IMR-90 (cell line): ENCODE measurements at regions not wholly inside any gene's neighbourhood (a gene's known extent, or its start where the extent isn't known, plus 50 kb on each side); places are given as distances from the start of the nearest gene placed in this dataset.

Source experiments
- ATAC-seq: fragments of 200-7000 bp; cut with Tn5 transposase; 2 replicates; pipeline ENCODE4 v1.9.1; 2020; ENCODE audit warnings: low read depth, mild to moderate bottlenecking, moderate library complexity
- BruUV-seq: library from RNA; stranded (reverse); fragments of 400-500 nt; replicated peaks from 2 replicates; lab custom pipeline; 2021; lab: Mats Ljungman, UMichigan
- CTCF ChIA-PET: fragments of 300-600 bp; formaldehyde crosslinking; extraction: SDS; loops from one replicate; lab custom pipeline; 2021; ENCODE audit warnings: antibody characterized with exemption; lab: Yijun Ruan, JAX
- POLR2A ChIA-PET: fragments of 300-600 bp; sonication (Branson Sonifier 250); formaldehyde crosslinking; loops from one replicate; lab custom pipeline; 2022; ENCODE audit warnings: antibody characterized with exemption; ENCODE audit not compliant: unreplicated experiment; lab: Charles Lee
- DNase-seq: peaks from one replicate; pipeline ENCODE4 v3.0.0; 2013
- H2AFZ ChIP-seq: replicated peaks from 2 replicates; pipeline ENCODE3; 2013; ENCODE audit warnings: low read length, mild to moderate bottlenecking; ENCODE audit not compliant: poor library complexity
- H2AK5ac ChIP-seq: 2 replicates; pipeline ENCODE4 v1.6.1; 2013; ENCODE audit warnings: low read depth, low read length, inconsistent platforms
- H2AK9ac ChIP-seq: replicated peaks from 2 replicates; pipeline ENCODE3; 2013; ENCODE audit warnings: mild to moderate bottlenecking, low read depth, low read length, moderate library complexity; ENCODE audit not compliant: poor library complexity
- H2BK120ac ChIP-seq: 2 replicates; pipeline ENCODE4 v1.6.1; 2013; ENCODE audit warnings: low read depth, low read length, inconsistent platforms
- H2BK15ac ChIP-seq: 3 replicates; pipeline ENCODE4 v1.6.1; 2013; ENCODE audit warnings: low read depth, low read length, inconsistent platforms
- H2BK20ac ChIP-seq: 2 replicates; pipeline ENCODE4 v1.6.1; 2013; ENCODE audit warnings: low read depth, mild to moderate bottlenecking, inconsistent platforms, low read length, moderate library complexity
- H2BK5ac ChIP-seq: 2 replicates; pipeline ENCODE4 v1.6.1; 2013; ENCODE audit warnings: mild to moderate bottlenecking, low read depth, low read length, inconsistent platforms; ENCODE audit not compliant: poor library complexity, severe bottlenecking
- H3K14ac ChIP-seq: replicated peaks from 2 replicates; pipeline ENCODE4 v1.6.1; 2013; ENCODE audit warnings: low read depth, low read length, inconsistent platforms
- H3K18ac ChIP-seq: 2 replicates; pipeline ENCODE4 v1.6.1; 2013; ENCODE audit warnings: low read depth, low read length, control low read depth
- H3K23ac ChIP-seq: 2 replicates; pipeline ENCODE4 v1.6.1; 2013; ENCODE audit warnings: low read depth, low read length, inconsistent platforms
- H3K27ac ChIP-seq: 2 replicates; pipeline ENCODE4 v1.5.1; 2013; ENCODE audit warnings: mild to moderate bottlenecking, control low read depth, low read length; ENCODE audit not compliant: insufficient read depth
- H3K27me3 ChIP-seq: 2 replicates; pipeline ENCODE4 v1.6.1; 2013; ENCODE audit warnings: low read length; ENCODE audit not compliant: control insufficient read depth, insufficient read depth
- H3K36me3 ChIP-seq: 2 replicates; pipeline ENCODE4 v1.6.1; 2013; ENCODE audit warnings: low read length, mixed read lengths; ENCODE audit not compliant: control insufficient read depth, insufficient read depth
- H3K4ac ChIP-seq: 2 replicates; pipeline ENCODE4 v1.6.1; 2013; ENCODE audit warnings: low read depth, low read length, inconsistent platforms
- H3K4me1 ChIP-seq: 2 replicates; pipeline ENCODE4 v1.6.1; 2013; ENCODE audit warnings: low read length, mixed read lengths; ENCODE audit not compliant: control insufficient read depth, insufficient read depth
- H3K4me2 ChIP-seq: 2 replicates; pipeline ENCODE4 v1.6.1; 2013; ENCODE audit warnings: low read depth, mild to moderate bottlenecking, control low read depth, low read length, moderate library complexity
- H3K4me3 ChIP-seq: 2 replicates; pipeline ENCODE4 v1.5.1; 2013; ENCODE audit warnings: low read depth, mild to moderate bottlenecking, control low read depth, low read length, moderate library complexity; ENCODE audit not compliant: insufficient read depth
- H3K56ac ChIP-seq: 2 replicates; pipeline ENCODE4 v1.6.1; 2013; ENCODE audit warnings: low read length, inconsistent platforms; ENCODE audit not compliant: insufficient read depth; ENCODE audit errors: extremely low read depth
- H3K79me1 ChIP-seq, 2 experiments: 2 replicates each; pipeline ENCODE4 v1.6.1; 2013; ENCODE audit warnings: low read length in 2 of 2, inconsistent platforms in 1 of 2, low read depth in 1 of 2
- H3K9ac ChIP-seq: 2 replicates; pipeline ENCODE4 v1.6.1; 2013; ENCODE audit warnings: low read depth, low read length, control low read depth
- H3K9me1 ChIP-seq: 2 replicates; pipeline ENCODE4 v1.6.1; 2013; ENCODE audit warnings: low read length, inconsistent platforms; ENCODE audit not compliant: insufficient read depth
- H3K9me3 ChIP-seq: 2 replicates; pipeline ENCODE4 v1.6.1; 2013; ENCODE audit warnings: low read length; ENCODE audit not compliant: control insufficient read depth, insufficient read depth
- H4K20me1 ChIP-seq: 2 replicates; pipeline ENCODE4 v1.6.1; 2013; ENCODE audit warnings: low read length, inconsistent platforms; ENCODE audit not compliant: insufficient read depth
- H4K5ac ChIP-seq: 2 replicates; pipeline ENCODE4 v1.6.1; 2013; ENCODE audit warnings: mild to moderate bottlenecking, low read depth, low read length, control low read depth
- H4K8ac ChIP-seq, 2 experiments: 2 replicates each; pipeline ENCODE4 v1.6.1; 2013; ENCODE audit warnings: low read depth in 2 of 2, low read length in 2 of 2, control low read depth in 1 of 2, inconsistent platforms in 1 of 2
- H4K91ac ChIP-seq: 2 replicates; pipeline ENCODE4 v1.6.1; 2013; ENCODE audit warnings: low read depth, low read length, inconsistent platforms; ENCODE audit not compliant: insufficient read depth
- CEBPB ChIP-seq: IDR thresholded peaks from 2 replicates; pipeline ENCODE4 v1.6.1; 2012; ENCODE audit warnings: low read depth, low read length, improper control_type of control experiment
- CHD1 ChIP-seq: IDR thresholded peaks from 2 replicates; pipeline ENCODE4 v1.6.1; 2012; ENCODE audit warnings: low read depth, low read length, improper control_type of control experiment
- MAFK ChIP-seq: IDR thresholded peaks from 2 replicates; pipeline ENCODE4 v1.6.1; 2012; ENCODE audit warnings: low read depth, low read length, improper control_type of control experiment
- MAZ ChIP-seq: IDR thresholded peaks from 2 replicates; pipeline ENCODE4 v1.6.1; 2012; ENCODE audit warnings: low read depth, mild to moderate bottlenecking, low read length, improper control_type of control experiment, moderate library complexity, borderline replicate concordance
- NFE2L2 ChIP-seq: fragments of 150-350 bp; IDR thresholded peaks from 2 replicates; pipeline ENCODE4 v1.6.1; 2016; ENCODE audit warnings: low read depth, mild to moderate bottlenecking, low read length
- POLR2A ChIP-seq: IDR thresholded peaks from 2 replicates; pipeline ENCODE4 v1.6.1; 2012; ENCODE audit warnings: mild to moderate bottlenecking, low read depth, low read length
- RAD21 ChIP-seq: IDR thresholded peaks from 2 replicates; pipeline ENCODE4 v1.6.1; 2012; ENCODE audit warnings: low read length, improper control_type of control experiment
- RCOR1 ChIP-seq: IDR thresholded peaks from 2 replicates; pipeline ENCODE4 v1.6.1; 2012; ENCODE audit warnings: mild to moderate bottlenecking, low read length, improper control_type of control experiment; ENCODE audit not compliant: insufficient replicate concordance
- RFX5 ChIP-seq: IDR thresholded peaks from 2 replicates; pipeline ENCODE4 v1.8.0; 2012; ENCODE audit warnings: low read depth, mild to moderate bottlenecking, low read length, moderate library complexity
- SMC3 ChIP-seq: fragments of 150-350 bp; IDR thresholded peaks from 2 replicates; pipeline ENCODE4 v1.6.1; 2016; ENCODE audit warnings: low read depth, mild to moderate bottlenecking, antibody characterized with exemption, low read length, moderate library complexity
- WGBS, 2 experiments: methylation state at CpG; one replicate each; pipeline versions ENCODE4 v1.1.5 to v1.1.7; 2013; ENCODE audit warnings: missing lambda C conversion rate in 2 of 2; ENCODE audit not compliant: insufficient read length in 1 of 2; ENCODE audit errors: extremely low coverage in 2 of 2; 5-methylcytosine and 5-hydroxymethylcytosine counted together
- dilution Hi-C: fragments of 300-500 bp; cut with HindIII; formaldehyde crosslinking; loops from one replicate; pipeline ENCODE4 v1.14.3; 2018; ENCODE audit warnings: low sequenced_read_pairs; ENCODE audit not compliant: unreplicated experiment
- in situ Hi-C: fragments of 300-500 bp; cut with MboI; formaldehyde crosslinking; loops from 3 replicates; pipeline ENCODE4 v1.14.3; 2019; ENCODE audit warnings: low sequenced_read_pairs, inconsistent platforms, mixed read lengths
- intact Hi-C: fragments of 100-400 bp; cut with micrococcal nuclease; formaldehyde crosslinking; loops from 2 replicates; pipeline ENCODE4 v1.10.0; 2022
- TF ChIP-seq, protein P1 (sequence below): conservative IDR thresholded peaks from 2 replicates; pipeline ENCODE4 v1.5.1; 2012; ENCODE audit warnings: mild to moderate bottlenecking, low read depth, low read length, improper control_type of control experiment
- TF ChIP-seq, protein P2 (sequence below): fragments of 150-350 bp; IDR thresholded peaks from 2 replicates; pipeline ENCODE4 v1.6.1; 2016; ENCODE audit warnings: low read depth, mild to moderate bottlenecking, low read length, moderate library complexity, borderline replicate concordance

DNA sequence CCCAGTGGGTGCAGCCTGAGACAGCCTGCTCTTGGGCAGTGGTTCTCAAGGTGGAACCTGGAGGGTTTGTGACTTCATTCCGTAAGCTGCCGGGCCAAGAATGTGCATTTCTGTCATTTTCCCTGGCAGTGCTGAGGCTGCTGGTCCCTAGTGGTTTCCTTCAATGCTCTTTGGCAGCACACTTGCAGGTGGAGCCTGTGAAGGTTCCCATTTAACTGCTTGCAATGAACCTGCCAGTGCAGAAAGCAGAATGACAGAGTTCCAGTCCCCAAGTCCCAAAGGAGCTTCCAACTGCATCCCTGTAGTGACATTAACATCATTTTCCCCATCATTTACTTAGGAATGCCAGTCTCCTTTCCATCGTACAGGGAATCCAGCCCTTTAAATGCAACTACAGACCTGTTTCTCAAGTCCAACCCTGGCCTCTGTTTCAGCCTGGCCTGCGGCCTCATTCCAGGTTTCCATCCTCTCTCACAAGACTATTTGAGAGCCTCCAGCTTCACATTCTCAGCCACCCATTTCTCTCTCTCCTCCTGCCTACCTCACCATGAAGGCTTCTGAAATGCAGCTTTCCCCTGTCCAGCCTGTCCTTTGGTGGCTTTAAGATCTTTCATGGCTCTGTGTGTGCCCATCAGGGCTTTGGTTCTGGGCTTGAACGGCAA lies 149.7 kb upstream of the GGTLC1 start:
- Histone ChIP-seq H4K5ac (no peak overlapping the region), H3K9ac (no peak overlapping the region), H3K79me1 (no peaks in the 10 kb centered on the region), H2BK15ac (no peak overlapping the region), H3K56ac (no peak overlapping the region), H3K36me3 (no peaks in the 10 kb centered on the region), H3K9me3 (no peaks in the 10 kb centered on the region), H2AK9ac (no peak overlapping the region), H3K4me1 (no peaks in the 10 kb centered on the region), H2BK20ac (no peak overlapping the region), H3K23ac (no peak overlapping the region), H4K20me1 (no peaks in the 10 kb centered on the region), H4K91ac (no peak overlapping the region), H2BK120ac (no peak overlapping the region), H2AFZ (no peak overlapping the region), H3K9me1 (no peaks in the 10 kb centered on the region), H3K4me3 (no peak overlapping the region), H3K4me2 (no peak overlapping the region), H3K14ac (no peak overlapping the region), H2BK5ac (no peak overlapping the region), H2AK5ac (no peak overlapping the region), H3K27ac (no peak overlapping the region), H3K27me3 (no peaks in the 10 kb centered on the region), H3K4ac (no peak overlapping the region), H4K8ac (no peak overlapping the region), H3K18ac (no peak overlapping the region)
- DNase-seq (no peak), ATAC-seq (no peak)
- in situ Hi-C loops (no loop called here), dilution Hi-C loops (no loop called here), intact Hi-C loops (no loop called here)
- TF ChIP-seq CHD1 (no peak), RAD21 (no peak), SMC3 (no peak), MAFK (no peak), RCOR1 (no peak), POLR2A (no peak), MAZ (no peak), NFE2L2 (no peak), CEBPB (no peak), RFX5 (no peak)
- TF ChIP-seq, protein P1, sequence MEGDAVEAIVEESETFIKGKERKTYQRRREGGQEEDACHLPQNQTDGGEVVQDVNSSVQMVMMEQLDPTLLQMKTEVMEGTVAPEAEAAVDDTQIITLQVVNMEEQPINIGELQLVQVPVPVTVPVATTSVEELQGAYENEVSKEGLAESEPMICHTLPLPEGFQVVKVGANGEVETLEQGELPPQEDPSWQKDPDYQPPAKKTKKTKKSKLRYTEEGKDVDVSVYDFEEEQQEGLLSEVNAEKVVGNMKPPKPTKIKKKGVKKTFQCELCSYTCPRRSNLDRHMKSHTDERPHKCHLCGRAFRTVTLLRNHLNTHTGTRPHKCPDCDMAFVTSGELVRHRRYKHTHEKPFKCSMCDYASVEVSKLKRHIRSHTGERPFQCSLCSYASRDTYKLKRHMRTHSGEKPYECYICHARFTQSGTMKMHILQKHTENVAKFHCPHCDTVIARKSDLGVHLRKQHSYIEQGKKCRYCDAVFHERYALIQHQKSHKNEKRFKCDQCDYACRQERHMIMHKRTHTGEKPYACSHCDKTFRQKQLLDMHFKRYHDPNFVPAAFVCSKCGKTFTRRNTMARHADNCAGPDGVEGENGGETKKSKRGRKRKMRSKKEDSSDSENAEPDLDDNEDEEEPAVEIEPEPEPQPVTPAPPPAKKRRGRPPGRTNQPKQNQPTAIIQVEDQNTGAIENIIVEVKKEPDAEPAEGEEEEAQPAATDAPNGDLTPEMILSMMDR: no peak
- TF ChIP-seq, protein P2, sequence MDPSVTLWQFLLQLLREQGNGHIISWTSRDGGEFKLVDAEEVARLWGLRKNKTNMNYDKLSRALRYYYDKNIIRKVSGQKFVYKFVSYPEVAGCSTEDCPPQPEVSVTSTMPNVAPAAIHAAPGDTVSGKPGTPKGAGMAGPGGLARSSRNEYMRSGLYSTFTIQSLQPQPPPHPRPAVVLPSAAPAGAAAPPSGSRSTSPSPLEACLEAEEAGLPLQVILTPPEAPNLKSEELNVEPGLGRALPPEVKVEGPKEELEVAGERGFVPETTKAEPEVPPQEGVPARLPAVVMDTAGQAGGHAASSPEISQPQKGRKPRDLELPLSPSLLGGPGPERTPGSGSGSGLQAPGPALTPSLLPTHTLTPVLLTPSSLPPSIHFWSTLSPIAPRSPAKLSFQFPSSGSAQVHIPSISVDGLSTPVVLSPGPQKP: no peak
- CTCF ChIA-PET: no interaction called here
- POLR2A ChIA-PET: no interaction called here
- no TSS peak for BruUV-seq
- WGBS, 2 experiments: 58% methylated on average over 4 of the region's 5 CpGs; no CpG with 5 or more reads in 1 of the 2 experiments
